ENCODE measurements at regions not wholly inside any gene's neighbourhood (a gene's known extent, or its start where the extent isn't known, plus 50 kb on each side); places are given as distances from the start of the nearest gene placed in this dataset.
A peak's percentile ranks its signal among the peaks of the same experiment; 100 is the strongest.
"Not testable (repeated sequence)": the region's sequence is repeated elsewhere in the genome, so short reads cannot be mapped to it uniquely, and the experiment has no call there.

GRCh38 chr2:174697255-174697654 lies 67.0 kb downstream of the CHRNA1 start:
- peak; percentile 79 for DNase-seq (ENCODE audit: low read depth, low spot score)

DNA sequence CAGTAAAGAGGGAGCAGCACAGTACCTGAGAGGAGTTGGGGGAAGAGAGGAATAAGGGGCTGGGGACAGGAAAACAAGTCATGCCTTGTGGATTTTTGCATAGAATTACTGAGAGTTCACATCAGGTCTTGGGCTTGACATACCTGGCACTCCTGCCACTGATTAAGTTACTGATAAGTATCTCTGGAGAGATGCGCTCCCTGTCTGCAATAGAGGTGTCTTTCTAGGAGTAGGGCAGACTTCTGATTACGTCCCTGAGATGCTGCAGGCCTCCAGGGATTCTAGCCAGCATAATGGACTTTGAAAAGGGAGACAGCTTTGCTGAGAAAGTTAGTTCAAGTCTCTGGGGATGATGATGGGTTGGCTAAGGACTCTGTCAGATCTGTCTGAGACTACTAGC lies 69.4 kb downstream of the CHRNA1 start:
- no peak for DNase-seq (ENCODE audit: low read depth, low spot score)

GRCh38 chr2:174694196-174694878 lies 69.9 kb downstream of the CHRNA1 start:
- DNase-seq (ENCODE audit: low read depth, low spot score) = no peak

- no peak for DNase-seq (ENCODE audit: low read depth, low spot score)
Observed at GRCh38 chr2:174693344-174693743, 70.9 kb downstream of the CHRNA1 start.

GRCh38 chr2:174692256-174692919 lies 71.9 kb downstream of the CHRNA1 start:
- DNase-seq (ENCODE audit: low read depth, low spot score) = no peak

DNA sequence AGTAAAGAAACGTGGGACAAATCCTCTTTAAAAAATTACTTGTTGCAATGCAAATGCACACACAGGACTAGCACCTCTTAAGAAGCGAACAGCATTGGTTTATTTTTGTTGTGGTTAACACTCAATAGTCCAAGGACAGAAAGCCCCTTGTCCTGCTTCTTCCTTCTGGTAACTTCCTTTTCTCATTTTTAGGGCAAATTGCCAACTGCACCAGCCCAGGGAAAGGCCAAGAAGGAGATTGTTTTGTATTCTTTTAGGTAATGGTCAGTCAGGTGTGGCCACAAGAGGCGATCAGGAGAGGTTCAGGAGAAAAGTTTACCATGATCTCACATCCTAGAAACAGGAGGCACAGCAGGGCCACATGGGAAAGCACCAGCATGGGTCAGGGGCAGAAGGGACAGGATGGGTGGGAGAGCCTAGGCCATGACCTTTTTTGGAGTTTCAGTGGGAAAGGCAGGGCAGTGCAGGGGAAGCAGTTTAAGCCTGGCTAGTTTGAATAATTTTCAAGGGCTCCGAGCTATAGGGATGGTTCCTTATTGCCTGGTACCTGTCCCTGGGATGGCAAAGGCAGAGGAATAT lies 73.0 kb downstream of the CHRNA1 start:
- no peak for DNase-seq (ENCODE audit: low read depth, low spot score)

GRCh38 chr2:174690026-174690425 lies 74.2 kb downstream of the CHRNA1 start:
- no peak for DNase-seq (ENCODE audit: low read depth, low spot score)

DNA sequence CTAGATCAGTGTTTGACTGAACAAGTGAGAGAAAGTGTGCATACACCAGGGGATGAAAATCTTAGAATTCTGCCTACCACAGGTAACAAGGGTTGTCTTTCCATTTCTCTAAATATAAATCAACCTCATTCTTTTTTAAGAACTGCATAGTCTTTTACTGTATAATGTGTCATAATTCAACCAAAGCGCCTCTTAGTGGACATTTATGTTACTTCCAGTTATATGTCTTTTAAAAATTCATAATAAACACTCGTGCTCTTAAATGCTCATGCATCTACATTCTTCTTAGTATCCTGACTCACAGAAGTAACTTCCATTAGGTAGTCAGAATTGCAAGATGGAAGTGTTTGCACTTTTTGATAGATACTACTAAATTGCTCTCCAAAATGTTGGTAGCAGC lies 76.2 kb downstream of the CHRNA1 start:
- peak; percentile 34 for DNase-seq (ENCODE audit: low read depth, low spot score)

DNA sequence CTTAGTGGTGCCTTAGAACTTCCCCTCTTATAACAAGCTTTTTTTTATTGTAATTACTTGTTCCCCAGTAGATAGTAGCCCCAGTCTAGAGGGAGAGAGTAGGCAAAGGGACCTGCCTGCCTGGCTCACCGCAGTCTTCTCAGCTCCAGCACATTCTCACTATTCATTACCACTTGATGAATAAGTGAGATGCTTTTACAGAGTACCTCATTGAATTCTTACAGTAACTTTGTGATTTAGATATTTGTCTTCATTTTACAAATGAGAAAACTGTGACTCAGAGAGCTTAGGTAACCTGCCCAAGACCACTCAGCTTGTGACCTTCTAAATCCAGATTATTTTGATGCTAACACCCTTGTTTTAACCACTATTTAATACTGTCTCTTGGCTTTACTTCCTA lies 77.8 kb downstream of the CHRNA1 start:
- DNase-seq (ENCODE audit: low read depth, low spot score) = peak; percentile 58

GRCh38 chr2:174683392-174683759 lies 80.9 kb downstream of the CHRNA1 start:
- peak; percentile 65 for DNase-seq (ENCODE audit: low read depth, low spot score)

DNA sequence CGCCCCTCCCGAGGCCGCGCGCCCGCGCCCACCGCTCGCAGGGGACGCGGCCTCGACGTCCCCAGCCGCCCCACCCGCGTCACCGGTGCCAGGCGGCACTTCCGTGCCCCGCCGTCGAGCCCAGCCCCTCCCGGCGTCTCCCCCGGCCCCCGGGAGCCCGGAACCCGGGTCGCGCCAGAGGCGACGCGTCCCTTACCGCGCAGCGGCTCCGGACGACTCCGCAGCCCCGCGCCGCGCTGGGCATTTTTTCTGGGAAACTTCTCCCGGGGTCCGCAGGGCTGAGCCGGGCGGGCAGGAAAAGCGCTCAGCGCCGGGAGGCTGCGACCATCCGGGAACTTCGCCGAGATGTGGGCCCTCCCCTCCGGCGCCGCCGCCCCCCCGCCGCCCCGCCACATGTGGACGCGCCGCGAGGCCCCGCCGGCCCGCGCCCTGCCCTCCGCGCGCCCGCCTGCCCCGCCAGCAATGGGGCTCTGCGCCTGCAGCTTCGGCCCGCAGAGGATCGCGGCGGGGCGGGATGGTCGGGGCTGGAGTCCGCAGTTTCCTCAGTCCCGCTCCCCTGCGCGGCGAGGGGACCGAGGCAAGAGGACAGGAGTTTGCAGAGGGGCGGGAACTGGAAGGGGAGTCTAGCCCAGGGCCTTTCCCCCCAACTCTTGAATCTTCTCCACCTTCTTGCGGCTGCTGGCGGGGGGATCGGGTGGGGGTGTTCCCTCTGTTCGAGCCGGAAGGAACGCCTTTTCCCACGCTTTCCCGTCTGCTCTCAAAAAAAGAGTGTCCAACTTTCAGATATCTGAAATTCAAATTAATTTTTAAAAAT lies 81.5 kb downstream of the CHRNA1 start:
- DNase-seq (ENCODE audit: low read depth, low spot score) = peak; percentile 86

DNA sequence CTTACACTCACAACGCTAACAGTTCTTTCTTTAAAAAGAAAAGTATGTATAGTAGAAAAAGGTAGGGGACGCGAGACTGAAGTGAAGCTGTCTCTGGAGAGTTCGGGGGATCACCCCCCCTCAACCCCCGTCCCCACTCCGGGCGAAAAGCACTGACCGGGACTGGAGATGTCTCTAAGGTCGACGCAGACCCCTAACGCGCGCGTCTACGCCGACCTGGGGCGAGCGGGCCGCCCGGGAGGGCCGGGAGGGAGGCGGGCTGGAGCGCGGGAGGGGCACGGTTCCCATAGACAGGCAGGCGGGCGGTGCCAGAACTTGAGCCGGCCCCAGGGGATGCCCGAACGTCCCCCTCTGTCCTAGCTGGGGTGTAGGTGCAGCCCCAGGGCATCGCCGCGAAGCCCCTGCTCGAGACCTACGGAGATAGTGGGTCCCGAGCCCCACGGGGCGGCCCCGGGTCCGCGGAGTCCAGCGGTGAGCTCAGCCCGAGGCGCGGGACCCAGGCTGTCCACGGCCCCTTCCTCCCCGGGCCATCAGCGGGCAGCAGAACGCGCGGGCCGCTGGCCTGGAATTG lies 82.2 kb downstream of the CHRNA1 start:
- peak; percentile 67 for DNase-seq (ENCODE audit: low read depth, low spot score)

- peak; percentile 59 for DNase-seq (ENCODE audit: low read depth, low spot score)
Observed at GRCh38 chr2:174681099-174682006, 82.9 kb downstream of the CHRNA1 start.

DNA sequence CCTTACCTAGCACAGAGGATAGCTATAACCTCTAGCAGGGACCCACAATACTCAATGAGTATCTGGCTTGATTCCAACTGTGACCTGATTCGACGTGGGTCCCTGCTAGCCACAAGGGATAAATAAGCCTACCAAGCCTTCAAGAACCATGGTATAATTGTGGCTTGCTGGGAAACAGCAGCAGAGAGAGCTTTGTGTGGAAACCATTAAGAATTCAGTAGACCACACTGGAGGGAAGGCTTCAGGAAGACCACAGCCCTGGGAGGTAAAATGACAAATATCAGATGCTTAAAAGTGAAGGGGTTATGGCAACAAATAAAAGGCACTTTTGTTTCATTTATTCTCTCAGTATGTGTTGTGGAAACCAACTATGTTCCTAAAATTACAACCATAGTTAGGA lies 82.6 kb upstream of the WIPF1 start:
- DNase-seq (ENCODE audit: low read depth, low spot score) = peak; percentile 73

GRCh38 chr2:174678395-174678794 lies 80.8 kb upstream of the WIPF1 start:
- DNase-seq (ENCODE audit: low read depth, low spot score) = no peak

- DNase-seq (ENCODE audit: low read depth, low spot score) = no peak
Observed at GRCh38 chr2:174675615-174676014, 78.0 kb upstream of the WIPF1 start.

GRCh38 chr2:174673876-174674275 lies 76.3 kb upstream of the WIPF1 start:
- DNase-seq (ENCODE audit: low read depth, low spot score) = no peak

- no peak for DNase-seq (ENCODE audit: low read depth, low spot score)
Observed at GRCh38 chr2:174673440-174673839, 75.8 kb upstream of the WIPF1 start.

- DNase-seq (ENCODE audit: low read depth, low spot score) = not testable (repeated sequence)
Observed at GRCh38 chr2:174671532-174671931, 73.9 kb upstream of the WIPF1 start.

- no peak for DNase-seq (ENCODE audit: low read depth, low spot score)
Observed at GRCh38 chr2:174670446-174670845, 72.8 kb upstream of the WIPF1 start.

DNA sequence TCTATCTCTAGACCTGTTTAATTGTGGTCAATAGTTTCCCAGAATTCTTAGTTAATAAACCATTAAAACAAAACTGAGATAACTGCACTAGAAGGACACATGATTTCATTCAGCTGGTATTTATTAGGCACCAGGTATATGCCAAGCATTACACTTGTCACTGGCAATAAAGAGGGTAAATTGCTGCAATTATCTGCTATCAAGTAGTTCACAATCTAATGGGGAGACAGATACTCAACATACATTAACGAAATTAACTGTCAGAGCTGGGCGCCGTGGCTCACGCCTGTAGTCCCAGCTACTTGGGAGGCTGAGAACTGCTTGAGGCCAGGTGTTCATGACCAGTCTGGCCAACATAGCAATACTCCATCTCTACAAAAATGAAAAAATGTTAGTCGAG lies 71.7 kb upstream of the WIPF1 start:
- no peak for DNase-seq (ENCODE audit: low read depth, low spot score)
